Stimulated activated CD4-positive, alpha-beta T cell treated with anti-CD3 and anti-CD28 coated beads, Interleukin-4, amount 100 ng/mL, for 4 hours (primary cell): ENCODE measurements at regions not wholly inside any gene's neighbourhood (a gene's known extent, or its start where the extent isn't known, plus 50 kb on each side); places are given as distances from the start of the nearest gene placed in this dataset.

Experiments
- DNase-seq, 2 experiments: peaks; one replicate each; pipeline ENCODE4 v3.0.0-alpha.2; 2020

- DNase-seq = no peak
Observed at GRCh38 chr2:160890667-160891352, 269.4 kb upstream of the TANK start.

DNA sequence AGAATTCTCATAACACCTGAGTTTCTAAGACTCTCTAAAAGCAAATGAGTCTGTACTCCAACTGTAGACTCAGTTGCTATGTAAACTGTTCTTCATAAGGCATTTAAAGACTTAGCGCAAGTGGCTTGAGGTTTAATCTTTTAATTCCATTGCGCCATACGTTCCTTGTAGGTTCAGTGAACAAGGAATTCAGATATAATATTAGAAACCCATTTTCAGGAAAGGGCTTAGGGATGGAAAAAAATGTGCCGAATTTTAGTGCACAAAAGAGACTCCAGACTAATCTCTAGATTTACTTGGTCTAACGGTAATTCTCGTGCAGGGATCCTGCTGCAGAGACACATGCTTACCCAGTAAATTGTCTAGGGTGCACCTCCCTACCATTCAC is 268.9 kb upstream of the TANK start:
- DNase-seq = no peak

DNA sequence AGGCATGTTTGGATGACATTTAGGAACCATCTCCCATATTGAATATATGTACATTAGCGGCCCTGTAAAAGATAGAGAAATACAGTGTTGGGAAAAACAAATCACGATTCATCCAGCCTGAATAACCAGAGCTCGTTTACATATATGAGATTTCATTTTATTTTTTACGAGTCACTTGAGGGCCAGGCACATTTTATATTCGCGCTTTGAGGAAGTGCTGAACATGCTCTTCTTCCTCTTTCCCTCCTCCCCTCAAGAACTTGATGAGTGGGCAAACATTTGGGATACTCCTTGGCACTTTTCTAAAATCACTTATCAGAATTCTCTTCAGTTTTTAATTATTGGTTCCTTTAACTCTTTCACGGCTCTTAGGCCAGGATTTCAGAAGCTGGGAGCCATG is 268.0 kb upstream of the TANK start:
- DNase-seq = no peak

GRCh38 chr2:160893581-160893980 is 266.6 kb upstream of the TANK start:
- no peak for DNase-seq

GRCh38 chr2:160898581-160899307 is 261.5 kb upstream of the TANK start:
- DNase-seq = no peak

GRCh38 chr2:160901613-160902012 is 258.6 kb upstream of the TANK start:
- DNase-seq = no peak

DNA sequence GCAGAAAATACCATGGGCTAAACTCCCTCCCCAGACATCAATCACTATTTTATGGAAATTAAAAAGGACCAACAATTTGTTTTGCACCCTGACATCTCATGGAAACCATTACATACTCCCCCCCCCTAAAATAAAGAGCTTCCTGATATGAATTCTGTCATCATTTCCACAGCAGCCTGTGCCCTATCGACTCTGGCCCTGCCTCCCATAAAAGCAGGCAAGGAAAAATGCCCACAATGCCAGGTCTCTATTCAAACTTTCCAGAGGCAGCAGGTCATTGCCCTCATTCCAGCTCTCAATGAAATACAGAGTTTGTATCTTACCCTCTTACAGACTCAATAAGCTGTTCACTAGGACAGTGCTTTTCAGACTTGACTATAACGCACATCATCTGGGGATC is 254.4 kb upstream of the TANK start:
- no peak for DNase-seq

DNA sequence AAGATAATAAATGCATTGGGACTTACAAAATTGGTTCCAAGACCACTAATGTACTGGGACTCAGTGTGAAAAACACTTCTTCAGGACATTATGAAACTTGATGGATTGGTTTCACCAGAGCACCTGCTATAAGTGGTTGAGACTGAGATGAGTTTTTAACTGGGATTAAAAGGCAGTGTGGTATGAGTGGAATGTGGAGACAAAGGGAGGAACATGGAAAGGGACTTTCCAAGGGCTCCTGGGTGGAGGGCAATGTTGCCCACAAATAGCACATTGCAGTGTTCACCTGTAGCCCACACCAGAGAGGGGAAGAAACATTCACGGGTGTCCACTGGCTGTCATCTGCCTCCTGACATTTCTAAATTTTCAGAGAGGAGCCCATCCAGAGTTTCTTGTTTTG is 253.3 kb upstream of the TANK start:
- no peak for DNase-seq

DNA sequence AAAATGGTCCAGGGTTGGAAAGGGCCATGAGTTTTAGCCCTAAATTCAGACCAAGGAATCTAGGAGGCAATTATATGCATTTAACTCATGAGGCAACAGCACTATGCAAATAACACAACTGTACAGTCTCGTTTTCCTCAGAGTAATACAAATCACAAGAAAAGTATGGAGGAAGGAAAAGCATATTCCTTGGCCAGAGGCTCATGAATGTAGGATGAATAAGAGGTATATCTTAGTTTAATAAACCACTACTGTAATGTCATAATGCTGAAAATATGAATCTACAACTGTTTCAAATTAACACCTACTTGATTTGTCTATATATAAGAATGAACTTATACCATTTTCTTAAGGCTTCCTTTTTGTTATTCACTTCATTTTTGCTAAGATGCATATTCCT is 252.5 kb upstream of the TANK start:
- no peak for DNase-seq

DNA sequence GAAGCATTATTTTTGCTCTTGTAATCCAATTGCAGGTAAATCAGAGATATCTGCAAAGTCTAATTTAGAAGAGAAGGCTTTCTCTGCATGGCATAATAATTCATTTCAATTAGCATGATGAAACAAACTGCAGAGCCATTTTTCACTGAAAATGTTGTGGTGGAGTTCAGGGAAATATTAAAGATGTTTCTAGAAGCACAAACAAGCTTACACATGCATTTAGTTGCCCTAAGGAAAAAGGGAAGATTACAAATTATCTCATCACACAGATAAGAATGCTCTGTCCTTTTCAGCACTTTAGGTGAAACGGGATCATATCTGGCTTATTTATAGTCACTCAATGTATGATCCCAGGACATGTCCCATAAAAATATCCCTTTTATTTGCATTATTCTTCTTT is 252.1 kb upstream of the TANK start:
- no peak for DNase-seq

DNA sequence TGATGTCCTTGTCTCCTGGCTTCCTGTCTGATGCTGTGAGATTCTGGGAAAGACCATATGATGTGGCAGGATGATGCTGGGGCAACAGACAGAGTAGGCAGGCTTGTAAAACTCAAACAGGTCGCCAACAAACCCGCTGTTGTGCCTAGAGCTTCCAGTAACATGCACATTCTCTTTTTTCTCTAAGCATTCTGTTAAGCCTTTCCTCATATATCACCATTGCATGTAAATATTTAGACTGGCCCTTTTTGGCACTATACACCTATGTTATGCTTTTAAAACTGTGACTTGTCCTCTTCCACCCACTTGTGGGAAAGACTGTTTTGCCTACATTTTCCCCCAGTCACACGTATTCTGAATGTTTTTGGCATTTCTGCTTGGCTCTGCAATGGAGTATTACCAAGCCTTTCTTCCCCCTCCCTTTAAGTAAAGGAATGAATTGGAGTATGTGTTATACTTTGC is 250.4 kb upstream of the TANK start:
- no peak for DNase-seq

GRCh38 chr2:160910681-160911080 is 249.5 kb upstream of the TANK start:
- no peak for DNase-seq

GRCh38 chr2:160911258-160911657 is 249.0 kb upstream of the TANK start:
- DNase-seq = no peak

DNA sequence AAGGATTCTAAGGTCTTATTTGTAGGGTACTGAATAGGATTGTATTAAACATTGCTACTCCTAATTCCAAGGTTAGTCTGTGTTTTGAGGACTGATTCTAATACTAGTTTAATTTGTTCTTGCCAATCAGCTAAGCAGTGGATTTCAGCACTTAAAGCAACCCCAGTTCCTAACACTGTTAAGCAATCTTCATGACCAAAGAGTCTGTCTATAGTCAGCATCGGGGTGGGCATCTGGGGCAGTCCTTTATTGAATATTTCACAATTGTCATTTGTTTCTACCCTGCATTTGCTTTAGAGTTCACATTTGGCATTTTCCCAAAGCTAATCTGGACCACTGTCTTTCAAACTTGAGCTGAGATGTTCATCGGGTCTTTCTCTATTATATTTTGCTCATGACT is 248.0 kb upstream of the TANK start:
- DNase-seq = no peak

DNA sequence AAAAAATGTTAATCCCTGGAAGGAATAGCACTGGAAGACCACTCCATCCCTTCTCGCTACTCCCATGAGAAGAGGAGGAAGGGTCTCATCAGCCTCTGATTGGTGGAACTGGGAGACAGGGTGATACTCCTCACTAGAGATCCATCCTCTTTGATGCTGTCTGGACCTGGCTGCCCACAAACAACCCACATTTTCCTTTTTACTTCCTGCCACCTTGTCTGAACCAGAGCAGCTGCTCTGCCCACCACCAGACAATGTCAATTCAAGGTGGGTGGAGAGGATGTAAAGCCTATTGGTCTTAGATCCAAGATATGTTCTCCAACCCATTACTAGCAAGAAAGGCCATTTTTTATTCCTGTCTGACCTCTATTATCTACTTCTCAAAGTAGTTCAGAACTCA is 246.9 kb upstream of the TANK start:
- no peak for DNase-seq

GRCh38 chr2:160914217-160914616 is 246.0 kb upstream of the TANK start:
- DNase-seq = no peak

- DNase-seq = no peak
Observed at GRCh38 chr2:160916300-160916699, 243.9 kb upstream of the TANK start.

- no peak for DNase-seq
Observed at GRCh38 chr2:160917850-160918249, 242.4 kb upstream of the TANK start.

DNA sequence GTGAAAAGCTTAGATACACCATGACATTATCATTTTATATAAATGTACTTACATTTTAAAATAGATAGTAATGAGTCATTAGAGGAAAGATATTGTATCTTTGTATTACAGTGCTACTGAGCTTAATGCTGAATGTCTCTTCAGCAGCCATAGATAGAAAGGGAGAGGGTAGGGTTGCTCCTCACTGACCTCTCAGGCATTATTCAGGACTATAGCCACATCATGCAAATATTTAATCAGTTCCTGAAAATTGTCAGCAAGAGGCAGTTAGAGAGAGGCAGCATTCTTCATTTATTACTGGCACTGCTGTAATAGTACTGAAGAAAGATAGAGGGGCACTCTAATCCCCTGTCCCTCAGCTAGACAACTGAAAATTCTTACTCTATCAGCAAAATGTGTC is 242.0 kb upstream of the TANK start:
- no peak for DNase-seq

GRCh38 chr2:160918906-160919503 is 241.2 kb upstream of the TANK start:
- DNase-seq = peak in 1 of 2 experiments; percentile 19

GRCh38 chr2:160920061-160920460 is 240.2 kb upstream of the TANK start:
- DNase-seq = no peak

GRCh38 chr2:160920791-160921303 is 239.4 kb upstream of the TANK start:
- no peak for DNase-seq

DNA sequence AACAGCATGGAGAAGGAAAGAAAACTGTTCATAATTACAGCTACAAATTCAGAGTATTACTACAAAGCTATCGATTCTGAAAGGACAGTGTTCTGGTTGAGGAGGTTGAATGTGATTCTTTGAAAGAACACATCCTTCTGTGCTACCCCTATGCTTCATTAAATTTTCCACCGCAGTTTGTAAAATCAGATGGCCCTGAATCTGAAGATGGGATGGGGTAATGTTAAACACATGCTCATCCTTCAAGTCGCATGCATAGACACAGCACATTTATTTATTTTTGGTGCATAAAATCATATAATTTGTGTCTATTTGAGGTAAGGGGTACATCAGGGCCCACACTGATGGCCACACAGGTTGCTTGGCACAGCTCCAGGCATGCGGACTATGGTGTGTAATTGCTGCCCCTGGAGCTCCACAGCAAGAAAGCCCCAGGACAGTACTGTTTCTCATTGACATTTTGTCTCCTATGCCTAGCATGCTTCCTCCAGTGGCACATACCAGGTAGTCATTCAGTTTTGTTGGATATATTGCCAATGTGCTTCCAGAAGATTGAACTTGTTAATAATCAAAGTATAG is 238.8 kb upstream of the TANK start:
- no peak for DNase-seq

- DNase-seq = no peak
Observed at GRCh38 chr2:160924936-160925353, 235.3 kb upstream of the TANK start.
